SU-DHL-6 (cell line): ENCODE measurements at regions not wholly inside any gene's neighbourhood (a gene's known extent, or its start where the extent isn't known, plus 50 kb on each side); places are given as distances from the start of the nearest gene placed in this dataset.
A peak's percentile ranks its signal among the peaks of the same experiment; 100 is the strongest.

Experiments used
- H2AFZ ChIP-seq: fragments of 200-600 bp; sonication (generic); 2 replicates; pipeline ENCODE4 v1.6.1; 2014; ENCODE audit warnings: low read depth, mild to moderate bottlenecking, moderate library complexity, mixed read lengths, antibody characterized with exemption, low read length; ENCODE audit not compliant: severe bottlenecking
- H3F3A ChIP-seq: fragments of 200-600 bp; shearing (Covaris generic); 2 replicates; pipeline ENCODE4 v1.6.0; 2016; ENCODE audit warnings: antibody characterized with exemption, mild to moderate bottlenecking; ENCODE audit not compliant: insufficient read depth
- H3K27ac ChIP-seq: fragments of 200-600 bp; sonication (generic); 2 replicates; pipeline ENCODE4 v1.5.1; 2016; ENCODE audit warnings: low read depth, mild to moderate bottlenecking, low read length, moderate library complexity, mixed read lengths
- H3K27me3 ChIP-seq: fragments of 200-600 bp; sonication (generic), shearing (Covaris generic); 2 replicates; pipeline ENCODE4 v1.6.0; 2014; ENCODE audit warnings: mild to moderate bottlenecking, low read length
- H3K36me3 ChIP-seq: fragments of 200-600 bp; sonication (generic); 2 replicates; pipeline ENCODE4 v1.6.1; 2014; ENCODE audit warnings: mild to moderate bottlenecking, low read length, mixed read lengths
- H3K4me2 ChIP-seq: fragments of 300-600, 200-600 bp; shearing (Covaris generic), sonication (generic); 2 replicates; pipeline ENCODE4 v1.6.0; 2014; ENCODE audit warnings: low read length, low read depth, mild to moderate bottlenecking; ENCODE audit not compliant: poor library complexity, severe bottlenecking
- H3K4me3 ChIP-seq: fragments of 200-600 bp; sonication (generic); 2 replicates; pipeline ENCODE4 v1.5.1; 2014; ENCODE audit warnings: antibody characterized with exemption, low read length, mild to moderate bottlenecking, mixed read lengths; ENCODE audit not compliant: insufficient read depth, poor library complexity, severe bottlenecking
- H3K79me2 ChIP-seq: fragments of 200-600 bp; sonication (generic); 2 replicates; pipeline ENCODE4 v1.6.1; 2014; ENCODE audit warnings: mild to moderate bottlenecking, low read length, moderate library complexity; ENCODE audit not compliant: insufficient read depth
- H3K9ac ChIP-seq: fragments of 200-600 bp; sonication (generic); 2 replicates; pipeline ENCODE4 v1.7.0; 2014; ENCODE audit warnings: mild to moderate bottlenecking, low read length
- H3K9me2 ChIP-seq: fragments of 200-600 bp; sonication (generic); replicated peaks from 2 replicates; pipeline ENCODE4 v1.6.1; 2014; ENCODE audit warnings: low read length; ENCODE audit not compliant: insufficient read depth
- H3K9me3 ChIP-seq: fragments of 200-600 bp; sonication (generic); 2 replicates; pipeline ENCODE4 v1.6.1; 2014; ENCODE audit warnings: low read length, mixed read lengths; ENCODE audit not compliant: insufficient read depth
- H4K20me1 ChIP-seq: fragments of 200-600 bp; sonication (generic); 2 replicates; pipeline ENCODE4 v1.6.1; 2014; ENCODE audit warnings: low read depth, mild to moderate bottlenecking, antibody characterized with exemption, low read length, moderate library complexity, mixed read lengths
- CTCF ChIP-seq: fragments of 200-600 bp; sonication (generic); IDR thresholded peaks from one replicate; pipeline ENCODE4 v1.5.1; 2017; ENCODE audit warnings: antibody characterized with exemption, mild to moderate bottlenecking, low read length, moderate library complexity; ENCODE audit not compliant: insufficient read depth, poor library complexity, severe bottlenecking
- EZH2phosphoT487 ChIP-seq: fragments of 200-600 bp; sonication (generic), shearing (Covaris generic); conservative IDR thresholded peaks from 2 replicates; pipeline ENCODE4 v1.6.1; 2018; ENCODE audit warnings: mild to moderate bottlenecking, antibody characterized with exemption, low read length, moderate library complexity, mixed read lengths

- Histone ChIP-seq H3K27me3 (no peaks in the 10 kb centered on the region), H3K9ac (no peak overlapping the region), H3K4me3 (no peak overlapping the region), H2AFZ (no peak overlapping the region), H4K20me1 (no peaks in the 10 kb centered on the region), H3K27ac (no peak overlapping the region), H3K9me2 (no peaks in the 10 kb centered on the region), H3K36me3 (no peaks in the 10 kb centered on the region), H3F3A (no peaks in the 10 kb centered on the region), H3K4me2 (no peak overlapping the region), H3K9me3 (no peaks in the 10 kb centered on the region), H3K79me2 (no peaks in the 10 kb centered on the region)
- no peak for TF ChIP-seq CTCF
- TF ChIP-seq EZH2phosphoT487, result no peak
These were observed 104.5 kb upstream of the PRSS58 start for GRCh38 chr7:142362349-142362748.

GRCh38 chr7:142359694-142360279 lies 101.9 kb upstream of the PRSS58 start:
- TF ChIP-seq CTCF (no peak), EZH2phosphoT487 (no peak)
- no peaks in the 10 kb centered on the region for H3K36me3 ChIP-seq
- H3K79me2 ChIP-seq, result no peaks in the 10 kb centered on the region
- no peaks in the 10 kb centered on the region for H3K9me3 ChIP-seq
- no peak overlapping the region for H3K9ac ChIP-seq
- H4K20me1 ChIP-seq, result no peaks in the 10 kb centered on the region
- no peaks in the 10 kb centered on the region for H3F3A ChIP-seq
- H3K4me2 ChIP-seq, result no peak overlapping the region
- no peaks in the 10 kb centered on the region for H3K27me3 ChIP-seq
- no peaks in the 10 kb centered on the region for H3K9me2 ChIP-seq
- no peak overlapping the region for H3K4me3 ChIP-seq
- no peak overlapping the region for H2AFZ ChIP-seq
- no peak overlapping the region for H3K27ac ChIP-seq

GRCh38 chr7:142357953-142358520 lies 100.2 kb upstream of the PRSS58 start:
- Histone ChIP-seq H4K20me1 (no peaks in the 10 kb centered on the region), H3K79me2 (no peaks in the 10 kb centered on the region), H3F3A (no peaks in the 10 kb centered on the region), H3K4me2 (peak overlapping the region; percentile 13), H3K27me3 (no peaks in the 10 kb centered on the region), H2AFZ (no peak overlapping the region), H3K27ac (no peak overlapping the region), H3K4me3 (no peak overlapping the region), H3K9me3 (no peaks in the 10 kb centered on the region), H3K9me2 (no peaks in the 10 kb centered on the region), H3K36me3 (no peaks in the 10 kb centered on the region), H3K9ac (no peak overlapping the region)
- no peak for TF ChIP-seq EZH2phosphoT487
- TF ChIP-seq CTCF, result peak; percentile 71
